Duodenal mucosa (tissue), 2 donors: ENCODE measurements at regions not wholly inside any gene's neighbourhood (a gene's known extent, or its start where the extent isn't known, plus 50 kb on each side); places are given as distances from the start of the nearest gene placed in this dataset.
"Not testable (repeated sequence)": the region's sequence is repeated elsewhere in the genome, so short reads cannot be mapped to it uniquely, and the experiment has no call there.

Experiments used
- H3K27ac ChIP-seq: one replicate; pipeline ENCODE4 v1.7.0; 2013; ENCODE audit warnings: low read depth, low read length
- H3K27me3 ChIP-seq, 2 donors: one replicate each; pipeline ENCODE4 v1.7.0; 2013; ENCODE audit warnings: low read length in 2 of 2, control low read depth in 1 of 2; ENCODE audit not compliant: insufficient read depth in 2 of 2, control insufficient read depth in 1 of 2
- H3K36me3 ChIP-seq, 2 donors: one replicate each; pipeline ENCODE4 v1.7.0; 2013; ENCODE audit warnings: low read length in 2 of 2, control low read depth in 1 of 2; ENCODE audit not compliant: insufficient read depth in 2 of 2, control insufficient read depth in 1 of 2
- H3K4me1 ChIP-seq, 2 donors: one replicate each; pipeline ENCODE4 v1.7.0; 2013; ENCODE audit warnings: low read length in 2 of 2, control low read depth in 1 of 2; ENCODE audit not compliant: insufficient read depth in 2 of 2, control insufficient read depth in 1 of 2
- H3K4me3 ChIP-seq, 2 donors: one replicate each; pipeline ENCODE4 v1.7.0; 2013; ENCODE audit warnings: low read length in 2 of 2, low read depth in 1 of 2
- H3K9ac ChIP-seq, 2 donors: one replicate each; pipeline ENCODE4 v1.7.0; 2013; ENCODE audit warnings: low read length in 2 of 2, low read depth in 1 of 2
- H3K9me3 ChIP-seq, 2 donors: one replicate each; pipeline ENCODE4 v1.7.0; 2013; ENCODE audit warnings: low read length in 2 of 2, control low read depth in 1 of 2; ENCODE audit not compliant: control insufficient read depth in 1 of 2

- H3K9ac ChIP-seq, H3K4me1 ChIP-seq, H3K27me3 ChIP-seq, H3K4me3 ChIP-seq, H3K36me3 ChIP-seq, H3K9me3 ChIP-seq, H3K27ac ChIP-seq: not testable (repeated sequence)
Measured at GRCh38 chr2:111365986-111366640, 245.4 kb downstream of the BCL2L11 start.

- H3K9me3 ChIP-seq, H3K9ac ChIP-seq, H3K4me1 ChIP-seq, H3K4me3 ChIP-seq, H3K36me3 ChIP-seq, H3K27me3 ChIP-seq, H3K27ac ChIP-seq: not testable (repeated sequence)
Measured at GRCh38 chr2:111366641-111367029, 245.9 kb downstream of the BCL2L11 start.

GRCh38 chr2:111367080-111367479 lies 246.4 kb downstream of the BCL2L11 start:
- H3K9ac ChIP-seq, H3K27me3 ChIP-seq, H3K27ac ChIP-seq, H3K4me1 ChIP-seq, H3K36me3 ChIP-seq, H3K9me3 ChIP-seq, H3K4me3 ChIP-seq: not testable (repeated sequence)

GRCh38 chr2:111367871-111368270 lies 247.2 kb downstream of the BCL2L11 start:
- not testable (repeated sequence) for H3K9ac ChIP-seq, H3K9me3 ChIP-seq, H3K27me3 ChIP-seq, H3K27ac ChIP-seq, H3K4me1 ChIP-seq, H3K4me3 ChIP-seq, H3K36me3 ChIP-seq

GRCh38 chr2:111368288-111368687 lies 247.6 kb downstream of the BCL2L11 start:
- H3K27me3 ChIP-seq, H3K27ac ChIP-seq, H3K9me3 ChIP-seq, H3K4me3 ChIP-seq, H3K9ac ChIP-seq, H3K36me3 ChIP-seq, H3K4me1 ChIP-seq: not testable (repeated sequence)

- not testable (repeated sequence) for H3K4me1 ChIP-seq, H3K27me3 ChIP-seq, H3K9me3 ChIP-seq, H3K4me3 ChIP-seq, H3K9ac ChIP-seq, H3K27ac ChIP-seq, H3K36me3 ChIP-seq
Measured at GRCh38 chr2:111373060-111373459, 252.3 kb downstream of the BCL2L11 start.

- H3K27ac ChIP-seq, H3K4me1 ChIP-seq, H3K27me3 ChIP-seq, H3K9ac ChIP-seq, H3K4me3 ChIP-seq, H3K9me3 ChIP-seq, H3K36me3 ChIP-seq: not testable (repeated sequence)
Measured at GRCh38 chr2:111373989-111374388, 253.3 kb downstream of the BCL2L11 start.

- not testable (repeated sequence) for H3K9ac ChIP-seq, H3K4me1 ChIP-seq, H3K27ac ChIP-seq, H3K4me3 ChIP-seq, H3K9me3 ChIP-seq, H3K36me3 ChIP-seq, H3K27me3 ChIP-seq
Measured at GRCh38 chr2:111374734-111375133, 254.0 kb downstream of the BCL2L11 start.

GRCh38 chr2:111375320-111375883 lies 254.7 kb downstream of the BCL2L11 start:
- not testable (repeated sequence) for H3K4me3 ChIP-seq, H3K27me3 ChIP-seq, H3K36me3 ChIP-seq, H3K9ac ChIP-seq, H3K27ac ChIP-seq, H3K9me3 ChIP-seq, H3K4me1 ChIP-seq

GRCh38 chr2:111376272-111376970 lies 255.7 kb downstream of the BCL2L11 start:
- H3K9ac ChIP-seq, H3K9me3 ChIP-seq, H3K4me1 ChIP-seq, H3K27me3 ChIP-seq, H3K4me3 ChIP-seq, H3K36me3 ChIP-seq, H3K27ac ChIP-seq: not testable (repeated sequence)
